Activated naive CD4-positive, alpha-beta T cell treated with anti-CD3 and anti-CD28 coated beads for 36 hours (primary cell): ENCODE measurements at regions not wholly inside any gene's neighbourhood (a gene's known extent, or its start where the extent isn't known, plus 50 kb on each side); places are given as distances from the start of the nearest gene placed in this dataset.

Experiments
- CTCF ChIA-PET: fragments of 350-600 bp; sonication (Branson Sonifier 250); formaldehyde crosslinking; loops from one replicate; lab custom pipeline; 2021; ENCODE audit warnings: antibody characterized with exemption; lab: Charles Lee
- DNase-seq: peaks from one replicate; pipeline ENCODE4 v3.0.0-alpha.2; 2020
- H3K27ac Mint-ChIP-seq: one replicate; pipeline ENCODE4 v1.8.0; 2021; ENCODE audit warnings: mild to moderate bottlenecking, mixed read lengths
- H3K27me3 Mint-ChIP-seq: one replicate; pipeline ENCODE4 v1.8.0; 2021; ENCODE audit warnings: low read depth, mixed read lengths
- H3K36me3 Mint-ChIP-seq: one replicate; pipeline ENCODE4 v1.8.0; 2021; ENCODE audit warnings: low read depth, mixed read lengths
- H3K4me1 Mint-ChIP-seq: one replicate; pipeline ENCODE4 v1.8.0; 2021; ENCODE audit warnings: low read depth, mixed read lengths
- H3K4me3 Mint-ChIP-seq: one replicate; pipeline ENCODE4 v1.8.0; 2021; ENCODE audit warnings: mild to moderate bottlenecking, moderate library complexity, mixed read lengths
- H3K9me3 Mint-ChIP-seq: one replicate; pipeline ENCODE4 v1.8.0; 2021; ENCODE audit warnings: mixed read lengths
- intact Hi-C: fragments of 100-400 bp; cut with micrococcal nuclease; formaldehyde crosslinking; loops from one replicate; pipeline ENCODE4 v1.15.1; 2023

DNA sequence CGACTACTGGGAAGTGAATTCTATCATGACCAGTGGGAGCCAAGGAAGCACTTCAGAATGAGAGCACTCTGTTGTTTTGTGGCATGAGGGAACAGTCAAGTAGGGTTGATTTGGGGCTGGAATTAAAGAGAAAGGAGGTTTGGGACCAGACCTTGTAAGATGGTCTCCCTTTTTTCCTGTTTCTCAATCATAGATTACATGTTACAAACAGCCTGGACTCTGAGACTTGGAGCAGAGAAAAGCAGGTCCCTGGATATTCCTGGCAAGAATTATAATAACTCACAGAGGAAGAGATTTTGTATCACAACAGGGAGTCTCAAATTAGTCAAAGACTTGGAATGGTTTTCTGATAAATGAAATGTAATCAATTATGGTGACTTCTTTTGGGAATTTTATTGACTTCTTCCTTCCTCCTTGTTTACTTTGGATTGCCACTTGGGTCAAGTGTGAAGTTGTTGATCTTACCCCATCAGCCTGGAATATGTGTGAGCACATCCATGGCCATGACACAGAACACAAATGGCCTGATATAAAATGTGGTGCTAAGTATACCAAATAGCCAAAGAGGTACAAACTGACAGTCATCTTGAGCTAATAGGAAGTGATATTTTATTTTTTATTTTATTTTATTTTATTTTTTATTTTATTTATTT lies 131.0 kb upstream of the OSMR start:
- Mint-ChIP-seq H3K27ac (no peak overlapping the region), H3K27me3 (peaks cover 7% of the 10 kb centered on the region), H3K4me1 (no peaks in the 10 kb centered on the region), H3K4me3 (no peak overlapping the region), H3K36me3 (no peaks in the 10 kb centered on the region), H3K9me3 (no peaks in the 10 kb centered on the region)
- intact Hi-C loops, result no loop called here
- DNase-seq, result no peak
- CTCF ChIA-PET, result interaction anchor here (0.9 to 1.4 kb wide), 2 partner anchors 95 to 273 kb away, joined by 3 to 4 read pairs; no protein-coding TSS in a partner anchor

DNA sequence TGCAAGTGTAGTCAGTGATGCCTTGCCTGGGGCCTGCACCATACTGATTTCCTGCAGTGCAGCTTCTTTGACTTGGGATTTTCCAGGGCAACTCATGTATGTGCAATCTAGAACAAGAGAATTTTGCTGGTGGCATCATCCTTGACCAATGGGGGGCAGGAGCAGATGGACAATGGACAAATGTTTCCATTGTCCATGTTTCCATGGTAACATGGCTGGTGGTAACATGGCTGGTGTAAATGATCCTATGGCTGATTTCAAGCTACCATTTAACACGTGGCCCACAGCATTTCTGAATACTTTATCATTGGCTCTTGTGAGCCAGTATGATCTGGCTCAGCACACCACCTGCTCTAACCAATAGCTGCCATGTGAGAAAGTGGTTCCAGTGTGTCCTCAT lies 130.1 kb upstream of the OSMR start:
- intact Hi-C loops, result no loop called here
- no peaks in the 10 kb centered on the region for H3K9me3 Mint-ChIP-seq
- CTCF ChIA-PET, result interaction anchor here (0.9 to 1.4 kb wide), 2 partner anchors 94 to 274 kb away, joined by 3 to 4 read pairs; no protein-coding TSS in a partner anchor
- no peaks in the 10 kb centered on the region for H3K4me1 Mint-ChIP-seq
- no peak overlapping the region for H3K4me3 Mint-ChIP-seq
- no peaks in the 10 kb centered on the region for H3K36me3 Mint-ChIP-seq
- no peak overlapping the region for H3K27ac Mint-ChIP-seq
- DNase-seq, result no peak
- H3K27me3 Mint-ChIP-seq, result peaks cover 7% of the 10 kb centered on the region

DNA sequence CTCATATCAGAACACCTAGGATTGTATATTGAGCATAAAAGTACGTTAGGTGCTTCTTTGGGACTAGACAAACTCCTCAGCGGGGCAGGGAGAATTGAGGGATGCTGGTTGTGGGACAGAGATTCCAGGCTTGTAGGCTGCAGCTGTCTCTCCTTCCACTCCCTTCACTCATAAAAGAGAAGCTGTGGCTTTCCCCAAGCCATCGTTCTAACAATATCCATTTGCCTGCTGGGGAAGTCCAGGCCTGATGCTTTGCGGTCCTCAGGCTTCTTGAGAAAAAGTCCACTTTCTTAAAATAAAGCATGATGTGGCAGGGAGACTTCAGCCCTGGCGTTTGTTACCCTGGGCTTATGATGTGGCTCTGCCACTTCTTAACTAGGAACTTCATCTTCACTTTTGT lies 129.3 kb upstream of the OSMR start:
- H3K4me1 Mint-ChIP-seq, result no peaks in the 10 kb centered on the region
- no peak overlapping the region for H3K27ac Mint-ChIP-seq
- peaks cover 7% of the 10 kb centered on the region for H3K27me3 Mint-ChIP-seq
- no peak for DNase-seq
- no peaks in the 10 kb centered on the region for H3K9me3 Mint-ChIP-seq
- H3K4me3 Mint-ChIP-seq, result no peak overlapping the region
- CTCF ChIA-PET, result no interaction called here
- no peaks in the 10 kb centered on the region for H3K36me3 Mint-ChIP-seq
- intact Hi-C loops, result no loop called here

DNA sequence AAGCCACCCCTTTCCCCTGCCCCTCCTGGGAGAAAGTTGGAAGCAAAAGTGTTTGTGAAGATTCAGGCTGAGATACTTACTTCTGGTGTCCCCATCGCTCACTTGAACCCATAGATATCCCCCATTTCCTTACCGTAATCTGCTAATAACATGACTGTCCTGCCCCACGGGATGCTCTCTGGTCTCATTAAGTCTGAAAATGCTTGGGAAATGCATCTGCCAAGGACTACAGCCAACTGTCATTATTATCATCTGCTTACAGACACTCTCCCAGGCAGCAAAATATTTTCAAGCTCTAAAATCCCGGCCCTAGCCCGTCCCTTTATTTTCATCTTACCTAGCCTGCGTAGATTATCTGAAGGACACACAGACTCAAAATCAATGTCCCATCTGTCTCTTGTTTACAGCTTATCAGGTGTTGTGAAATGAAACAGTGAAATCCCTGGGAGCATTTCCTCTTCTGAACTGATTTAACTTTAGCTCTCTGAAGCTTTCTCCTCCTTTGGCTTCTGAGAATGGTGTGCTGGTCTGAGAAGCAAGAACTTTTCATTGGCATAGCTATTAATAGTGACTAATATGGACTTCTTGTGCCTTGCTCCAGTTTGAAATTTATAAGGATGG lies 126.9 kb upstream of the OSMR start:
- Mint-ChIP-seq H3K27ac (no peak overlapping the region), H3K27me3 (peaks cover 3% of the 10 kb centered on the region), H3K4me1 (no peaks in the 10 kb centered on the region), H3K36me3 (no peaks in the 10 kb centered on the region), H3K9me3 (no peaks in the 10 kb centered on the region), H3K4me3 (no peak overlapping the region)
- intact Hi-C loops, result no loop called here
- CTCF ChIA-PET, result no interaction called here
- DNase-seq, result no peak

- Mint-ChIP-seq H3K27ac (no peak overlapping the region), H3K4me3 (no peak overlapping the region), H3K27me3 (peaks cover 3% of the 10 kb centered on the region), H3K9me3 (no peaks in the 10 kb centered on the region), H3K36me3 (no peaks in the 10 kb centered on the region), H3K4me1 (no peaks in the 10 kb centered on the region)
- CTCF ChIA-PET, result no interaction called here
- intact Hi-C loops, result no loop called here
- DNase-seq, result no peak
These were observed 126.4 kb upstream of the OSMR start for GRCh38 chr5:38719403-38719802.

DNA sequence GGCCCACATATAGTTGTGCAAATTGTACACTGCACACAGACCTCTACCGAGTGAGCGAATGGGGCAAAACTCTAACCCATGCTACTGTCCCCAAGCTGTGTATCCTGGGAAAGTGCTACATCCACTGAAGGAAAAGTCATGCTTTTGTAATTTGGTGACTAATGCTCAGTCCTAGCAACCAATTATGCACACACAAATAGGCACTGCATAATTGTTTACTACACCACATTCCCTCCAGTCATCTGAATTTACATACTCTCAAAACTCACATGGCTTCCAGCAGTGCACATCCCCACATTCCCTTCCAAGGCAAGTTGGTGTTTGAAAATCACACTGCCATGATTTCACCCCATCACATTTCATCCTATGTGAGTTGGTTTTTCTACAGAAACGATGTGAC lies 125.9 kb upstream of the OSMR start:
- H3K27ac Mint-ChIP-seq, result no peak overlapping the region
- intact Hi-C loops, result no loop called here
- no peak overlapping the region for H3K4me3 Mint-ChIP-seq
- no peaks in the 10 kb centered on the region for H3K9me3 Mint-ChIP-seq
- DNase-seq, result no peak
- no peaks in the 10 kb centered on the region for H3K4me1 Mint-ChIP-seq
- CTCF ChIA-PET, result interaction anchor here (1.5 kb wide), 1 partner anchor 338 kb away, joined by 3 read pairs; no protein-coding TSS in a partner anchor
- H3K27me3 Mint-ChIP-seq, result peaks cover 4% of the 10 kb centered on the region
- no peaks in the 10 kb centered on the region for H3K36me3 Mint-ChIP-seq

- Mint-ChIP-seq H3K4me1 (no peaks in the 10 kb centered on the region), H3K27me3 (peaks cover 6% of the 10 kb centered on the region), H3K36me3 (no peaks in the 10 kb centered on the region), H3K4me3 (no peak overlapping the region), H3K9me3 (no peaks in the 10 kb centered on the region), H3K27ac (no peak overlapping the region)
- CTCF ChIA-PET, result interaction anchor here (1.5 kb wide), 1 partner anchor 339 kb away, joined by 3 read pairs; no protein-coding TSS in a partner anchor
- DNase-seq, result no peak
- intact Hi-C loops, result no loop called here
These were observed 125.1 kb upstream of the OSMR start for GRCh38 chr5:38720554-38721361.

- no peak for DNase-seq
- Mint-ChIP-seq H3K4me1 (no peaks in the 10 kb centered on the region), H3K9me3 (no peaks in the 10 kb centered on the region), H3K4me3 (no peak overlapping the region), H3K27ac (no peak overlapping the region), H3K36me3 (no peaks in the 10 kb centered on the region), H3K27me3 (peaks cover 6% of the 10 kb centered on the region)
- intact Hi-C loops, result no loop called here
- CTCF ChIA-PET, result no interaction called here
These were observed 122.9 kb upstream of the OSMR start for GRCh38 chr5:38722918-38723317.

- CTCF ChIA-PET, result interaction anchor here (0.6 kb wide), 1 partner anchor 186 kb away, joined by 3 read pairs; no protein-coding TSS in a partner anchor
- no peak for DNase-seq
- no peak overlapping the region for H3K4me3 Mint-ChIP-seq
- no peaks in the 10 kb centered on the region for H3K4me1 Mint-ChIP-seq
- intact Hi-C loops, result no loop called here
- no peaks in the 10 kb centered on the region for H3K9me3 Mint-ChIP-seq
- no peaks in the 10 kb centered on the region for H3K36me3 Mint-ChIP-seq
- peaks cover 9% of the 10 kb centered on the region for H3K27me3 Mint-ChIP-seq
- H3K27ac Mint-ChIP-seq, result no peak overlapping the region
These were observed 122.4 kb upstream of the OSMR start for GRCh38 chr5:38723426-38723825.

DNA sequence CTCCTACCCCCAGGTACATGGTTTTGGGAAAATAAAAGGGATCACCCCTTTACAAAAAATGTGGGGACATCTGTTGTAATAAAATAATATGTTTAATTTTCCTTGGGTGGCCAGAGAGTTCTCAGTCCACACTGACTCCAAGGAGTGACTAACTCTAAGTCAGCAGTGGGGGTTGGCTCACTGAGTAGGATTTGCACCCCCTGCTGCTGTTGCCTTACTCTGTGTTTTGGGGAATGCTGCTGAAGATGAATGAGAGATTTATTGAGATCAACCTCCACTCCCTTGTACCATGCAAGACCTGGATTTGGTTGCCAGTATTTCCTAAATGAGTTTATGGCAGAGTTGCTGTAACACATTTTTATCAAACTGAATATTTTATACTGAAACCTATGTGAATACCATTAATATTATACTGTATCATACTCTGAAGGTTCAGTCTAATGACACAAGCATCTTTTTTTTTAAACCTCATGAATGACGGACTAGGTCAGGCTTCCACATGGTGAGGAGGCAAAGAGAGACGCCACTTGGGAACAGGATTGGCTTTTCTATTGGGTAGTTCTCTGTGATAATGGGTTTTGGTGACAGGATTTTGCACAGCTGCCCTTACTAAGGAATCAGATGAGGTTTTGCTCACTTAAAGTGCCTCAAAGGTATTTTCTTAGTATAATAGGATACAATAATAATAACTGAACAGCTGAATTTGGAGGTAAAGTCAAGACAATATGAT lies 121.3 kb upstream of the OSMR start:
- H3K27me3 Mint-ChIP-seq, result peaks cover 10% of the 10 kb centered on the region

GRCh38 chr5:38725371-38725865 lies 120.4 kb upstream of the OSMR start:
- no peak for DNase-seq
- CTCF ChIA-PET, result no interaction called here
- H3K36me3 Mint-ChIP-seq, result no peaks in the 10 kb centered on the region
- H3K9me3 Mint-ChIP-seq, result no peaks in the 10 kb centered on the region
- intact Hi-C loops, result no loop called here
- peaks cover 7% of the 10 kb centered on the region for H3K27me3 Mint-ChIP-seq
- no peaks in the 10 kb centered on the region for H3K4me1 Mint-ChIP-seq
- no peak overlapping the region for H3K4me3 Mint-ChIP-seq
- H3K27ac Mint-ChIP-seq, result no peak overlapping the region

More for the DNA sequence above, 121.3 kb upstream of the OSMR start:
- H3K36me3 Mint-ChIP-seq, result no peaks in the 10 kb centered on the region
- no peak overlapping the region for H3K27ac Mint-ChIP-seq
- intact Hi-C loops, result no loop called here
- H3K4me1 Mint-ChIP-seq, result no peaks in the 10 kb centered on the region
- DNase-seq, result no peak
- no peaks in the 10 kb centered on the region for H3K9me3 Mint-ChIP-seq
- CTCF ChIA-PET, result no interaction called here
- H3K4me3 Mint-ChIP-seq, result no peak overlapping the region

- Mint-ChIP-seq H3K4me3 (no peak overlapping the region), H3K36me3 (no peaks in the 10 kb centered on the region), H3K27me3 (peaks cover 8% of the 10 kb centered on the region), H3K4me1 (no peaks in the 10 kb centered on the region), H3K27ac (no peak overlapping the region), H3K9me3 (no peaks in the 10 kb centered on the region)
- CTCF ChIA-PET, result no interaction called here
- no peak for DNase-seq
- intact Hi-C loops, result no loop called here
These were observed 119.5 kb upstream of the OSMR start for GRCh38 chr5:38726279-38726678.
